ENCODE measurements at regions not wholly inside any gene's neighbourhood (a gene's known extent, or its start where the extent isn't known, plus 50 kb on each side); places are given as distances from the start of the nearest gene placed in this dataset.

GRCh38 chr10:90414926-90415325 lies 442.9 kb downstream of the HTR7 start:
- TF ChIP-seq POLR2A (IDR thresholded peaks at IDR 0.05), result no peak
- TF ChIP-seq, protein P1, sequence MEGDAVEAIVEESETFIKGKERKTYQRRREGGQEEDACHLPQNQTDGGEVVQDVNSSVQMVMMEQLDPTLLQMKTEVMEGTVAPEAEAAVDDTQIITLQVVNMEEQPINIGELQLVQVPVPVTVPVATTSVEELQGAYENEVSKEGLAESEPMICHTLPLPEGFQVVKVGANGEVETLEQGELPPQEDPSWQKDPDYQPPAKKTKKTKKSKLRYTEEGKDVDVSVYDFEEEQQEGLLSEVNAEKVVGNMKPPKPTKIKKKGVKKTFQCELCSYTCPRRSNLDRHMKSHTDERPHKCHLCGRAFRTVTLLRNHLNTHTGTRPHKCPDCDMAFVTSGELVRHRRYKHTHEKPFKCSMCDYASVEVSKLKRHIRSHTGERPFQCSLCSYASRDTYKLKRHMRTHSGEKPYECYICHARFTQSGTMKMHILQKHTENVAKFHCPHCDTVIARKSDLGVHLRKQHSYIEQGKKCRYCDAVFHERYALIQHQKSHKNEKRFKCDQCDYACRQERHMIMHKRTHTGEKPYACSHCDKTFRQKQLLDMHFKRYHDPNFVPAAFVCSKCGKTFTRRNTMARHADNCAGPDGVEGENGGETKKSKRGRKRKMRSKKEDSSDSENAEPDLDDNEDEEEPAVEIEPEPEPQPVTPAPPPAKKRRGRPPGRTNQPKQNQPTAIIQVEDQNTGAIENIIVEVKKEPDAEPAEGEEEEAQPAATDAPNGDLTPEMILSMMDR (IDR thresholded peaks at IDR 0.05), result no peak
